NOMO-1 treated with dmso at 0.1 percent for 144 hours (cell line): ENCODE measurements at regions not wholly inside any gene's neighbourhood (a gene's known extent, or its start where the extent isn't known, plus 50 kb on each side); places are given as distances from the start of the nearest gene placed in this dataset.

Experiments used
- DNase-seq: peaks from one replicate; lab custom pipeline; 2025; ENCODE audit not compliant: unreplicated experiment; lab: John Stamatoyannopoulos, UW

GRCh38 chr5:167820101-167820990 is 471.1 kb upstream of the WWC1 start:
- DNase-seq = no peak

GRCh38 chr5:167821151-167821550 is 470.3 kb upstream of the WWC1 start:
- DNase-seq = no peak

GRCh38 chr5:167821669-167822068 is 469.8 kb upstream of the WWC1 start:
- no peak for DNase-seq

GRCh38 chr5:167822241-167822640 is 469.2 kb upstream of the WWC1 start:
- DNase-seq = no peak

- DNase-seq = no peak
Measured at GRCh38 chr5:167823405-167823804, 468.0 kb upstream of the WWC1 start.

GRCh38 chr5:167827766-167828165 is 463.7 kb upstream of the WWC1 start:
- DNase-seq = no peak

GRCh38 chr5:167831754-167832504 is 459.5 kb upstream of the WWC1 start:
- DNase-seq = no peak

GRCh38 chr5:167832609-167833008 is 458.8 kb upstream of the WWC1 start:
- no peak for DNase-seq

- no peak for DNase-seq
Measured at GRCh38 chr5:167833456-167833855, 458.0 kb upstream of the WWC1 start.

- no peak for DNase-seq
Measured at GRCh38 chr5:167835146-167835545, 456.3 kb upstream of the WWC1 start.

- DNase-seq = no peak
Measured at GRCh38 chr5:167837127-167837526, 454.3 kb upstream of the WWC1 start.

- DNase-seq = no peak
Measured at GRCh38 chr5:167839065-167839464, 452.4 kb upstream of the WWC1 start.

- no peak for DNase-seq
Measured at GRCh38 chr5:167840527-167841130, 450.8 kb upstream of the WWC1 start.

- no peak for DNase-seq
Measured at GRCh38 chr5:167843881-167844572, 447.4 kb upstream of the WWC1 start.

- no peak for DNase-seq
Measured at GRCh38 chr5:167845952-167846351, 445.5 kb upstream of the WWC1 start.

- no peak for DNase-seq
Measured at GRCh38 chr5:167849874-167850273, 441.6 kb upstream of the WWC1 start.

GRCh38 chr5:167850911-167851310 is 440.5 kb upstream of the WWC1 start:
- DNase-seq = no peak

- DNase-seq = no peak
Measured at GRCh38 chr5:167851416-167851815, 440.0 kb upstream of the WWC1 start.

- no peak for DNase-seq
Measured at GRCh38 chr5:167852515-167852914, 438.9 kb upstream of the WWC1 start.

- DNase-seq = no peak
Measured at GRCh38 chr5:167853421-167853820, 438.0 kb upstream of the WWC1 start.

GRCh38 chr5:167855818-167856217 is 435.6 kb upstream of the WWC1 start:
- DNase-seq = no peak
